DMS153 (cell line): ENCODE measurements at regions not wholly inside any gene's neighbourhood (a gene's known extent, or its start where the extent isn't known, plus 50 kb on each side); places are given as distances from the start of the nearest gene placed in this dataset.
"Not testable (repeated sequence)": the region's sequence is repeated elsewhere in the genome, so short reads cannot be mapped to it uniquely, and the experiment has no call there.

Source experiments
- DNase-seq: peaks from one replicate; lab custom pipeline; 2025; lab: John Stamatoyannopoulos, UW

DNA sequence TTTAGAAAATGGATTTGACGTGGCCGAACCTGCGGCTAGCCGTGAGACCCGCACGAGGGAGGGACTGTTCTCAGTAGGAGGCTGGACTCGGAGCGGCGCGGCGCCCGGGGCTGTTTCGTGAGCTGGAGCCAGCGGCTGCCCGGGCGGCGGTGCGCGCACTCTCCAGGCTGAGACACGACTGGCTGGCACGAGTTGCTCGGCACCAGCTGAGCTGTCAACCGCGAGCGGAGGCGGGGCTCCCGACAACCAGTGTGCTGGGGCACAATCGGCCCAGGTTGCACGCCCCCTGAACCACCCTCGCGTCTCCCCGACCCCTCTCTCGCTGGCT lies 58.5 kb upstream of the NBPF26 start:
- not testable (repeated sequence) for DNase-seq

DNA sequence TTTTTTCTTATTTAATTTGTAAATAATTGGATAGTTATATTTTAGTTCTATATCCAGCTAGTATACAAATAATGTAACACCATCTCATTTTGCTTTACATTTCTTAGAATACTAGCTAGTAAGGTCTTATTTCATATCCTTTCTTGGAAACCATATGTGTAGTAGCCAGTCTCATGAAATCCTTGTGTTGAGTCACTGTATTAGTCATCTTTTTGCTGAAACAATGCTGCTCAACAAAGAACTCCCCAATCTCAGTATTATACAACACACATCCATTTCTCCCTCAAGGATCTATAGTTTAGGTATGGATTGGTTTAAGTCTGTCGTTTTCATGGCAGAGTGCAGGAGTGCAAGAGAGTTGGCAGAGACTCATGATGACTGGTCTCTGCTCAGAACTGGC lies 55.6 kb upstream of the NBPF26 start:
- not testable (repeated sequence) for DNase-seq
